ENCODE measurements at regions not wholly inside any gene's neighbourhood (a gene's known extent, or its start where the extent isn't known, plus 50 kb on each side); places are given as distances from the start of the nearest gene placed in this dataset.

- Histone ChIP-seq H3K9ac (ENCODE audit: insufficient read depth, low read length) (no peak overlapping the region), H3K4me1 (ENCODE audit: control insufficient read depth, extremely low read depth, insufficient read depth, low read length) (peaks cover 2% of the 10 kb centered on the region), H3K79me2 (ENCODE audit: control insufficient read depth, insufficient read depth, low read length) (no peaks in the 10 kb centered on the region), H2AFZ (ENCODE audit: low read length) (no peak overlapping the region), H3K9me3 (ENCODE audit: control insufficient read depth, insufficient read depth, low read depth, low read length) (no peaks in the 10 kb centered on the region), H3K4me2 (ENCODE audit: extremely low read depth, insufficient read depth, low read length) (no peak overlapping the region), H3K27me3 (ENCODE audit: control insufficient read depth, insufficient read depth, low read length) (peaks cover 10% of the 10 kb centered on the region), H3K36me3 (ENCODE audit: control insufficient read depth, insufficient read depth, low read length) (no peaks in the 10 kb centered on the region), H3K4me3 (replicated peaks in 1 of 4; ENCODE audit: control extremely low read depth in 1 of 4, insufficient read depth in 1 of 4, low read depth in 3 of 4, low read length in 4 of 4) (no peak overlapping the region), H4K20me1 (ENCODE audit: control insufficient read depth, extremely low read depth, insufficient read depth, low read length) (no peaks in the 10 kb centered on the region), H3K27ac (ENCODE audit: insufficient read depth, low read length) (no peak overlapping the region)
- TF ChIP-seq CTCF (conservative IDR thresholded peaks at IDR 0.05 in 1 of 2, IDR thresholded peaks at IDR 0.05 in 1 of 2; ENCODE audit: low read depth in 1 of 2, low read length in 2 of 2), result no peak
- no peak for TF ChIP-seq EZH2 (IDR thresholded peaks at IDR 0.05; ENCODE audit: low read length, missing control alignments)
- peak; percentile 59 to 72 for DNase-seq (ENCODE audit: low read depth in 2 of 2)
These were observed 138.2 kb upstream of the OTOS start for GRCh38 chr2:240278661-240279060.

DNA sequence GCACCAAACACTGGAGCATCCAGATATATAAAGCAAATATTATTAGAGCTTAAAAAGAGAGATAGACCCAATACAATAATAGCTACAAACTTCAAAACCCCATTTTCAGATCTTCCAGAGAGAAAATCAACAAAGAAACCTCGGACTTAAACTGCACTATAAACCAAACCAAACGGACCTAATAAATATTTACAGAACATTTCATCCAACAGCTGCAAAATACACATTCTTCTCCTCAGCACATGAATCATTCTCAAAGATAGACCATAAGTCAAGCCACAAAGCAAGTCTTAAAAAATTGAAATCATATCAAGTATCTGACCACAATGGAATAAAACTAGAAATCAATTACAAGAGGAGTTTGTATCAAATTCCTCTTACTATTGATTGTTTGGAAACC, 140.2 kb upstream of the OTOS start:
- Histone ChIP-seq H3K4me1 (ENCODE audit: control insufficient read depth, extremely low read depth, insufficient read depth, low read length) (peaks cover 2% of the 10 kb centered on the region), H3K27ac (ENCODE audit: insufficient read depth, low read length) (no peak overlapping the region), H3K4me2 (ENCODE audit: extremely low read depth, insufficient read depth, low read length) (no peak overlapping the region), H3K36me3 (ENCODE audit: control insufficient read depth, insufficient read depth, low read length) (no peaks in the 10 kb centered on the region), H3K9me3 (ENCODE audit: control insufficient read depth, insufficient read depth, low read depth, low read length) (no peaks in the 10 kb centered on the region), H3K9ac (ENCODE audit: insufficient read depth, low read length) (no peak overlapping the region), H3K4me3 (replicated peaks in 1 of 4; ENCODE audit: control extremely low read depth in 1 of 4, insufficient read depth in 1 of 4, low read depth in 3 of 4, low read length in 4 of 4) (no peak overlapping the region), H3K79me2 (ENCODE audit: control insufficient read depth, insufficient read depth, low read length) (no peaks in the 10 kb centered on the region), H2AFZ (ENCODE audit: low read length) (no peak overlapping the region), H4K20me1 (ENCODE audit: control insufficient read depth, extremely low read depth, insufficient read depth, low read length) (no peaks in the 10 kb centered on the region), H3K27me3 (ENCODE audit: control insufficient read depth, insufficient read depth, low read length) (peaks cover 6% of the 10 kb centered on the region)
- TF ChIP-seq EZH2 (IDR thresholded peaks at IDR 0.05; ENCODE audit: low read length, missing control alignments), result no peak
- no peak for TF ChIP-seq CTCF (conservative IDR thresholded peaks at IDR 0.05 in 1 of 2, IDR thresholded peaks at IDR 0.05 in 1 of 2; ENCODE audit: low read depth in 1 of 2, low read length in 2 of 2)
- peak in 1 of 2 donors; percentile 78 for DNase-seq (ENCODE audit: low read depth in 2 of 2)

DNA sequence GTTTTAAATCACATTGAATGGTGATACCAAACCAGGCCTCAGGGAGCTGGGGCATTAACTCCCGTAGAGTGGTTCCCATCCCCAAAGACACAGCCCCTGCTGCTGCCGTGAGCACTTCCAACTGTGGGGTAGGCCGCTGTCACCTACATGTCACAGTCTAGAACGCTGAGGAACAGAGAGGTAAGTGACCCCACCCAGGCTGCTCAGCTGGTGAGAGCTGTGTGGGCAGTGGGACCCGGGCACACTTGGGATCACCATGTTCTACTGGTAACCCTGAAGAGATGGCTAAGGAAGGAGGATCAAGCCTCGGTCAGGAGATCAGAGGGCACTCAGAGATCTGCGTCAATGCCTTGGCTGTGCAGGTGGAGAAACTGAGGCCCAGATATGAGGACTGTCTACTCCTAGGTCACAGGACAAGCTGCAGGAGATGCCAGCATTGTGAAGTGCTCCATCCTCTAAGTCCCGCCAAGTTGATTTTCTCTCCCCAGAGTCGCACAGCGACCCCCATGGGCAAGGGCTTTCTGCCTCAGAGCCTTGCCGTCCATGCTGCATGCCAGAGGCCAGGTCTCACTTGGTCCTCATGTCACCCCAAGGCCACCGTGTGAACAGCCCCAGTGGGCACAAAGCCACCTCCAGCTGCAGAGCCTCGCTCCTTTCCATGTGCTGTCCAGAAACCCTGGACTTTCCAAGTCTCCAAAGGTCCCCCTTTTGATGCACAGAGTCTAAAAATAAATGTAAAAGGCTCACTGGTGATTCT, 144.2 kb upstream of the OTOS start:
- Histone ChIP-seq H2AFZ (ENCODE audit: low read length) (no peak overlapping the region), H3K27me3 (ENCODE audit: control insufficient read depth, insufficient read depth, low read length) (no peaks in the 10 kb centered on the region), H3K36me3 (ENCODE audit: control insufficient read depth, insufficient read depth, low read length) (no peaks in the 10 kb centered on the region), H3K79me2 (ENCODE audit: control insufficient read depth, insufficient read depth, low read length) (no peaks in the 10 kb centered on the region), H3K4me1 (ENCODE audit: control insufficient read depth, extremely low read depth, insufficient read depth, low read length) (no peaks in the 10 kb centered on the region), H3K9me3 (ENCODE audit: control insufficient read depth, insufficient read depth, low read depth, low read length) (no peaks in the 10 kb centered on the region), H4K20me1 (ENCODE audit: control insufficient read depth, extremely low read depth, insufficient read depth, low read length) (no peaks in the 10 kb centered on the region), H3K27ac (ENCODE audit: insufficient read depth, low read length) (no peak overlapping the region), H3K4me2 (ENCODE audit: extremely low read depth, insufficient read depth, low read length) (no peak overlapping the region), H3K9ac (ENCODE audit: insufficient read depth, low read length) (no peak overlapping the region), H3K4me3 (replicated peaks in 1 of 4; ENCODE audit: control extremely low read depth in 1 of 4, insufficient read depth in 1 of 4, low read depth in 3 of 4, low read length in 4 of 4) (no peak overlapping the region)
- TF ChIP-seq CTCF (conservative IDR thresholded peaks at IDR 0.05 in 1 of 2, IDR thresholded peaks at IDR 0.05 in 1 of 2; ENCODE audit: low read depth in 1 of 2, low read length in 2 of 2), result no peak
- no peak for TF ChIP-seq EZH2 (IDR thresholded peaks at IDR 0.05; ENCODE audit: low read length, missing control alignments)
- DNase-seq (ENCODE audit: low read depth in 2 of 2), result no peak
